ENCODE measurements at regions not wholly inside any gene's neighbourhood (a gene's known extent, or its start where the extent isn't known, plus 50 kb on each side); places are given as distances from the start of the nearest gene placed in this dataset.

GRCh38 chr13:78709028-78709427 is 50.1 kb upstream of the OBI1 start:
- Histone ChIP-seq H3K4me2 (ENCODE audit: low read length) (no peak overlapping the region), H3K9me2 (ENCODE audit: insufficient read depth, low read length) (no peaks in the 10 kb centered on the region), H3K4me3 (ENCODE audit: low read depth, low read length, poor library complexity, severe bottlenecking) (no peak overlapping the region), H3K79me2 (ENCODE audit: insufficient read depth, low read depth, low read length) (no peaks in the 10 kb centered on the region), H3K27ac (ENCODE audit: low read depth, low read length, poor library complexity, severe bottlenecking) (no peak overlapping the region), H3K4me1 (ENCODE audit: insufficient read depth, low read length, poor library complexity, severe bottlenecking) (no peaks in the 10 kb centered on the region), H3K9me3 (ENCODE audit: low read length) (no peaks in the 10 kb centered on the region), H3K36me3 (ENCODE audit: insufficient read depth, low read length) (no peaks in the 10 kb centered on the region), H2AFZ (ENCODE audit: low read length) (no peak overlapping the region), H4K20me1 (ENCODE audit: insufficient read depth, low read length) (no peaks in the 10 kb centered on the region)
- DNase-seq (ENCODE audit: low spot score), result no peak
- BruUV-seq (replicated peaks), result no TSS peak
- POLR2A ChIA-PET, result no interaction called here
- intact Hi-C loops (cut with micrococcal nuclease; ENCODE audit: unreplicated experiment), result no loop called here
- TF ChIP-seq, protein P1, sequence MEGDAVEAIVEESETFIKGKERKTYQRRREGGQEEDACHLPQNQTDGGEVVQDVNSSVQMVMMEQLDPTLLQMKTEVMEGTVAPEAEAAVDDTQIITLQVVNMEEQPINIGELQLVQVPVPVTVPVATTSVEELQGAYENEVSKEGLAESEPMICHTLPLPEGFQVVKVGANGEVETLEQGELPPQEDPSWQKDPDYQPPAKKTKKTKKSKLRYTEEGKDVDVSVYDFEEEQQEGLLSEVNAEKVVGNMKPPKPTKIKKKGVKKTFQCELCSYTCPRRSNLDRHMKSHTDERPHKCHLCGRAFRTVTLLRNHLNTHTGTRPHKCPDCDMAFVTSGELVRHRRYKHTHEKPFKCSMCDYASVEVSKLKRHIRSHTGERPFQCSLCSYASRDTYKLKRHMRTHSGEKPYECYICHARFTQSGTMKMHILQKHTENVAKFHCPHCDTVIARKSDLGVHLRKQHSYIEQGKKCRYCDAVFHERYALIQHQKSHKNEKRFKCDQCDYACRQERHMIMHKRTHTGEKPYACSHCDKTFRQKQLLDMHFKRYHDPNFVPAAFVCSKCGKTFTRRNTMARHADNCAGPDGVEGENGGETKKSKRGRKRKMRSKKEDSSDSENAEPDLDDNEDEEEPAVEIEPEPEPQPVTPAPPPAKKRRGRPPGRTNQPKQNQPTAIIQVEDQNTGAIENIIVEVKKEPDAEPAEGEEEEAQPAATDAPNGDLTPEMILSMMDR (conservative IDR thresholded peaks at IDR 0.05; ENCODE audit: low read length), result no peak
- no peak for TF ChIP-seq EZH2phosphoT487 (IDR thresholded peaks at IDR 0.05; ENCODE audit: borderline replicate concordance, low read depth, low read length)
- CTCF ChIA-PET (ENCODE audit: unreplicated experiment), result no interaction called here

All from OCI-LY7 (cell line).